ENCODE measurements at regions not wholly inside any gene's neighbourhood (a gene's known extent, or its start where the extent isn't known, plus 50 kb on each side); places are given as distances from the start of the nearest gene placed in this dataset.

- Histone ChIP-seq H3K36me3 (no peaks in the 10 kb centered on the region), H3K4me3 (no peak overlapping the region), H3K27ac (no peak overlapping the region), H3K9me3 (no peaks in the 10 kb centered on the region), H3K4me1 (no peaks in the 10 kb centered on the region), H3K27me3 (no peaks in the 10 kb centered on the region)
- TF ChIP-seq CTCF (IDR thresholded peaks at IDR 0.05) = no peak
- no peak for DNase-seq (ENCODE audit: low spot score in 2 of 2)
- intact Hi-C loops (cut with DNase I) = no loop called here
Observed at GRCh38 chr4:63620271-63620670, 789.0 kb downstream of the TECRL start.

GRCh38 chr4:63619771-63620170 is 789.5 kb downstream of the TECRL start:
- no peaks in the 10 kb centered on the region for H3K9me3 ChIP-seq
- DNase-seq (ENCODE audit: low spot score in 2 of 2) = no peak
- H3K27ac ChIP-seq = no peak overlapping the region
- no peaks in the 10 kb centered on the region for H3K36me3 ChIP-seq
- no peaks in the 10 kb centered on the region for H3K4me1 ChIP-seq
- intact Hi-C loops (cut with DNase I) = no loop called here
- TF ChIP-seq CTCF (IDR thresholded peaks at IDR 0.05) = no peak
- H3K27me3 ChIP-seq = no peaks in the 10 kb centered on the region
- no peak overlapping the region for H3K4me3 ChIP-seq

- Histone ChIP-seq H3K4me3 (no peak overlapping the region), H3K4me1 (no peaks in the 10 kb centered on the region), H3K27ac (no peak overlapping the region), H3K27me3 (no peaks in the 10 kb centered on the region), H3K36me3 (no peaks in the 10 kb centered on the region), H3K9me3 (no peaks in the 10 kb centered on the region)
- DNase-seq (ENCODE audit: low spot score in 2 of 2) = no peak
- intact Hi-C loops (cut with DNase I) = no loop called here
- no peak for TF ChIP-seq CTCF (IDR thresholded peaks at IDR 0.05)
Observed at GRCh38 chr4:63618883-63619718, 790.1 kb downstream of the TECRL start.

- no peaks in the 10 kb centered on the region for H3K36me3 ChIP-seq
- H3K27me3 ChIP-seq = no peaks in the 10 kb centered on the region
- H3K9me3 ChIP-seq = no peaks in the 10 kb centered on the region
- intact Hi-C loops (cut with DNase I) = no loop called here
- no peak overlapping the region for H3K27ac ChIP-seq
- no peak for DNase-seq (ENCODE audit: low spot score in 2 of 2)
- no peaks in the 10 kb centered on the region for H3K4me1 ChIP-seq
- TF ChIP-seq CTCF (IDR thresholded peaks at IDR 0.05) = no peak
- no peak overlapping the region for H3K4me3 ChIP-seq
Observed at GRCh38 chr4:63607169-63607872, 801.9 kb downstream of the TECRL start.

GRCh38 chr4:63589796-63590195 is 819.5 kb downstream of the TECRL start:
- no peak for DNase-seq (ENCODE audit: low spot score in 2 of 2)
- TF ChIP-seq CTCF (IDR thresholded peaks at IDR 0.05) = no peak
- Histone ChIP-seq H3K4me3 (no peak overlapping the region), H3K4me1 (no peaks in the 10 kb centered on the region), H3K27ac (no peak overlapping the region), H3K9me3 (no peaks in the 10 kb centered on the region), H3K36me3 (no peaks in the 10 kb centered on the region), H3K27me3 (no peaks in the 10 kb centered on the region)
- intact Hi-C loops (cut with DNase I) = no loop called here
